ENCODE measurements at regions not wholly inside any gene's neighbourhood (a gene's known extent, or its start where the extent isn't known, plus 50 kb on each side); places are given as distances from the start of the nearest gene placed in this dataset.

DNA sequence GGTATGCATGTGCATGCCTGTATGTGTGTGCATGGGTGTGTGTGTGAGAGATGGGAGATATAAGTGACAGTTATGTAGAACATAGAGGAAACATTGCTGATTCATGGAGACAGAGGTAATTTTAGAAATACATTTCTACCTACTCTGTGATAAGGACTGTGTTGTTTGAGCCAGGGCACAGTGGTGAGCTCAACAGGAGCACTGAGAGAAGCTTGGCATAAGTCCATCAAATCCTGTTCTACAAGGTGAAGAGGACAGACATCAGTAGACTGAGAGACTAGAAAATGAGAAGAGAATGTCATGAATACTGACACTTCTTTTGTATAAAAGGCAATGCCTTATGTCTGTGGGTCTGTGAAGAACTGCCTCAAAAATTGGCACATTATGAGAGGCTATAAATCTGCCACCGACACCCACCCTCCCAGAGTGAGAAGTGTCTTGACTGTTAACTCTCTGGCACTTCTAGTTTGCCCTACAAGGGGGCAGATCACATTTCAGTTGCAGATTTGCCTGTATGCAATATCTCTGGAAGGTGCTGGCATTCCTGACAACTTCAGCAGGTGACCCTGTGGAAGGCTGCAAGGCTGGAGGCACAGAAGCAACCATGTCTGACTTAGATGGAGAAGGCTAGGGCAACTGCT is 962.3 kb upstream of the NRXN1 start:
- TF ChIP-seq, protein P1, sequence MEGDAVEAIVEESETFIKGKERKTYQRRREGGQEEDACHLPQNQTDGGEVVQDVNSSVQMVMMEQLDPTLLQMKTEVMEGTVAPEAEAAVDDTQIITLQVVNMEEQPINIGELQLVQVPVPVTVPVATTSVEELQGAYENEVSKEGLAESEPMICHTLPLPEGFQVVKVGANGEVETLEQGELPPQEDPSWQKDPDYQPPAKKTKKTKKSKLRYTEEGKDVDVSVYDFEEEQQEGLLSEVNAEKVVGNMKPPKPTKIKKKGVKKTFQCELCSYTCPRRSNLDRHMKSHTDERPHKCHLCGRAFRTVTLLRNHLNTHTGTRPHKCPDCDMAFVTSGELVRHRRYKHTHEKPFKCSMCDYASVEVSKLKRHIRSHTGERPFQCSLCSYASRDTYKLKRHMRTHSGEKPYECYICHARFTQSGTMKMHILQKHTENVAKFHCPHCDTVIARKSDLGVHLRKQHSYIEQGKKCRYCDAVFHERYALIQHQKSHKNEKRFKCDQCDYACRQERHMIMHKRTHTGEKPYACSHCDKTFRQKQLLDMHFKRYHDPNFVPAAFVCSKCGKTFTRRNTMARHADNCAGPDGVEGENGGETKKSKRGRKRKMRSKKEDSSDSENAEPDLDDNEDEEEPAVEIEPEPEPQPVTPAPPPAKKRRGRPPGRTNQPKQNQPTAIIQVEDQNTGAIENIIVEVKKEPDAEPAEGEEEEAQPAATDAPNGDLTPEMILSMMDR (IDR thresholded peaks at IDR 0.05), result no peak
- TF ChIP-seq POLR2A (IDR thresholded peaks at IDR 0.05), result no peak

Measured in sigmoid colon (tissue), 3 donors.